Liver (tissue), 8 donors: ENCODE measurements at regions not wholly inside any gene's neighbourhood (a gene's known extent, or its start where the extent isn't known, plus 50 kb on each side); places are given as distances from the start of the nearest gene placed in this dataset.

Experiments
- DNase-seq: peaks from one replicate; pipeline ENCODE4 v3.0.0-alpha.2; 2017; ENCODE audit warnings: low spot score
- H3K27ac ChIP-seq, 2 donors: one replicate each; pipeline ENCODE4 v1.7.0; 2013; ENCODE audit warnings: inconsistent platforms in 2 of 2, low read length in 2 of 2, control low read depth in 1 of 2, low read depth in 1 of 2, mild to moderate bottlenecking in 1 of 2
- H3K27me3 ChIP-seq, 4 donors: one replicate each; pipeline versions ENCODE4 v1.6.1 to v1.7.0; 2013; ENCODE audit warnings: low read length in 3 of 4, inconsistent platforms in 1 of 4, mild to moderate bottlenecking in 1 of 4, moderate library complexity in 1 of 4; ENCODE audit not compliant: control insufficient read depth in 4 of 4, insufficient read depth in 4 of 4
- H3K36me3 ChIP-seq, 4 donors: one replicate each; pipeline versions ENCODE4 v1.6.1 to v1.7.0; 2013; ENCODE audit warnings: low read length in 3 of 4, mild to moderate bottlenecking in 3 of 4, low read depth in 1 of 4, moderate library complexity in 1 of 4; ENCODE audit not compliant: control insufficient read depth in 4 of 4, insufficient read depth in 3 of 4
- H3K4me1 ChIP-seq, 4 donors: one replicate each; pipeline versions ENCODE4 v1.6.1 to v1.7.0; 2013; ENCODE audit warnings: low read length in 3 of 4, mild to moderate bottlenecking in 3 of 4, moderate library complexity in 1 of 4; ENCODE audit not compliant: control insufficient read depth in 4 of 4, insufficient read depth in 4 of 4
- H3K4me3 ChIP-seq, 3 donors: one replicate each; pipeline versions ENCODE4 v1.6.1 to v1.7.0; 2013; ENCODE audit warnings: low read length in 3 of 3, control low read depth in 1 of 3, low read depth in 1 of 3, mild to moderate bottlenecking in 1 of 3
- H3K9ac ChIP-seq, 2 donors: one replicate each; pipeline ENCODE4 v1.7.0; 2013; ENCODE audit warnings: low read length in 2 of 2, mild to moderate bottlenecking in 2 of 2, moderate library complexity in 2 of 2, control low read depth in 1 of 2, low read depth in 1 of 2
- H3K9me3 ChIP-seq, 4 donors: one replicate each; pipeline versions ENCODE4 v1.6.1 to v1.7.0; 2013; ENCODE audit warnings: low read length in 3 of 4; ENCODE audit not compliant: control insufficient read depth in 4 of 4
- EGR1 ChIP-seq, 2 donors: IDR thresholded peaks; 2 replicates each; pipeline ENCODE4 v1.6.1; 2016 to 2018; ENCODE audit warnings: antibody characterized with exemption in 2 of 2, low read depth in 2 of 2
- FOXA1 ChIP-seq: IDR thresholded peaks from 2 replicates; pipeline ENCODE4 v1.6.1; 2016; ENCODE audit warnings: antibody characterized with exemption
- FOXA2 ChIP-seq: IDR thresholded peaks from 2 replicates; pipeline ENCODE4 v1.6.1; 2016; ENCODE audit warnings: antibody characterized with exemption
- GABPA ChIP-seq, 2 donors: IDR thresholded peaks in 1 of 2; conservative IDR thresholded peaks in 1 of 2; 2 replicates each; pipeline ENCODE4 v1.6.1; 2016; ENCODE audit warnings: antibody characterized with exemption in 2 of 2, mild to moderate bottlenecking in 1 of 2, moderate library complexity in 1 of 2
- HNF4A ChIP-seq, 2 donors: conservative IDR thresholded peaks; 2 replicates each; pipeline ENCODE4 v1.6.1; 2016; ENCODE audit warnings: antibody characterized with exemption in 2 of 2, mild to moderate bottlenecking in 2 of 2
- HNF4G ChIP-seq: IDR thresholded peaks from 2 replicates; pipeline ENCODE4 v1.6.1; 2016; ENCODE audit warnings: antibody characterized with exemption
- JUND ChIP-seq, 2 donors: IDR thresholded peaks; 2 replicates each; pipeline ENCODE4 v1.6.1; 2016; ENCODE audit warnings: antibody characterized with exemption in 2 of 2
- NR2F2 ChIP-seq: IDR thresholded peaks from 2 replicates; pipeline ENCODE4 v1.6.1; 2016; ENCODE audit warnings: antibody characterized with exemption
- RAD21 ChIP-seq, 2 donors: IDR thresholded peaks; 2 replicates each; pipeline ENCODE4 v1.6.1; 2016; ENCODE audit warnings: antibody characterized with exemption in 2 of 2, mild to moderate bottlenecking in 2 of 2
- RXRA ChIP-seq, 2 donors: IDR thresholded peaks; 2 replicates each; pipeline ENCODE4 v1.6.1; 2017 to 2018; ENCODE audit warnings: antibody characterized with exemption in 2 of 2, mild to moderate bottlenecking in 1 of 2
- SP1 ChIP-seq: IDR thresholded peaks from 2 replicates; pipeline ENCODE4 v1.6.1; 2018; ENCODE audit warnings: antibody characterized with exemption, mild to moderate bottlenecking
- TAF1 ChIP-seq: conservative IDR thresholded peaks from 2 replicates; pipeline ENCODE4 v1.6.1; 2016; ENCODE audit warnings: antibody characterized with exemption, mild to moderate bottlenecking
- YY1 ChIP-seq: IDR thresholded peaks from 2 replicates; pipeline ENCODE4 v1.6.1; 2016; ENCODE audit warnings: antibody characterized with exemption, mild to moderate bottlenecking
- WGBS: extraction: QIAGEN DNeasy Blood & Tissue Kit; methylation state at CpG from one replicate; pipeline ENCODE4 v1.1.7; 2013; 5-methylcytosine and 5-hydroxymethylcytosine counted together
- TF ChIP-seq, protein P1 (sequence below): IDR thresholded peaks from 2 replicates; pipeline ENCODE4 v1.6.1; 2016; ENCODE audit warnings: antibody characterized with exemption, mild to moderate bottlenecking
- TF ChIP-seq, protein P2 (sequence below): IDR thresholded peaks from 2 replicates; pipeline ENCODE4 v1.6.1; 2016; ENCODE audit warnings: antibody characterized with exemption
- TF ChIP-seq, protein P3 (sequence below): fragments of 150-350 bp; IDR thresholded peaks from 2 replicates; pipeline ENCODE4 v1.5.1; 2017; ENCODE audit warnings: improper control_type of control experiment, low read depth, low read length; ENCODE audit not compliant: missing input control
- TF ChIP-seq, protein P4 (sequence below): IDR thresholded peaks from 2 replicates; pipeline ENCODE4 v1.6.1; 2016; ENCODE audit warnings: antibody characterized with exemption
- TF ChIP-seq, protein P5 (sequence below): IDR thresholded peaks from 2 replicates; pipeline ENCODE4 v1.6.1; 2016; ENCODE audit warnings: antibody characterized with exemption
- donor health status: healthy.
- donor health status: healthy.
- donor health status: healthy.
- donor health status: healthy.
- donor health status: healthy.

DNA sequence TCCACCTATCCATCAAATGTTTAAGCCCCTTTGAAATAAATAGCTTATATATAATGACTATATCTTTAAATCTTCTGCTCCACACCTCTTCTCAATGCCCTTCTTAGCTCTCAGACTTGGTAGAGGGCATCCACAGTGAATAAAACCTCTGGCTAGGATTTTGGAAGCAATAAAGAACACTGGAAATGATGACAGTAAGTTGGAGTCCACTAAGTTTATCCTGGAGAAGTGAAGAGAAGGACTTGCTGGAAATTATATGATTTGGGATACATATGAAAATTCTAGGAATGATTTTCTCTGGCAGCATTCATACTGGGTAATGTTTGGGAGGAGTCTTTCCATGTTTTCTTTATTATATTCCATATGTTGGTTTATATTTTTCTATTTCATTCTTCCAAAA lies 133.5 kb upstream of the KL start:
- H3K36me3 ChIP-seq, result no peaks in the 10 kb centered on the region
- DNase-seq, result no peak
- H3K27ac ChIP-seq, result no peak overlapping the region
- H3K27me3 ChIP-seq, result no peaks in the 10 kb centered on the region
- no peaks in the 10 kb centered on the region for H3K4me1 ChIP-seq
- no peak overlapping the region for H3K9ac ChIP-seq
- no peak overlapping the region for H3K4me3 ChIP-seq
- TF ChIP-seq RAD21 (IDR thresholded peaks at IDR 0.05) (no peak), YY1 (no peak), EGR1 (IDR thresholded peaks at IDR 0.05; ENCODE audit: low read depth in 2 of 2) (no peak), FOXA2 (no peak), NR2F2 (no peak), HNF4G (no peak), JUND (IDR thresholded peaks at IDR 0.05) (no peak), FOXA1 (no peak), RXRA (IDR thresholded peaks at IDR 0.05) (no peak), HNF4A (conservative IDR thresholded peaks at IDR 0.05) (no peak), SP1 (no peak), GABPA (IDR thresholded peaks at IDR 0.05 in 1 of 2, conservative IDR thresholded peaks at IDR 0.05 in 1 of 2) (no peak), TAF1 (no peak)
- TF ChIP-seq, protein P1, sequence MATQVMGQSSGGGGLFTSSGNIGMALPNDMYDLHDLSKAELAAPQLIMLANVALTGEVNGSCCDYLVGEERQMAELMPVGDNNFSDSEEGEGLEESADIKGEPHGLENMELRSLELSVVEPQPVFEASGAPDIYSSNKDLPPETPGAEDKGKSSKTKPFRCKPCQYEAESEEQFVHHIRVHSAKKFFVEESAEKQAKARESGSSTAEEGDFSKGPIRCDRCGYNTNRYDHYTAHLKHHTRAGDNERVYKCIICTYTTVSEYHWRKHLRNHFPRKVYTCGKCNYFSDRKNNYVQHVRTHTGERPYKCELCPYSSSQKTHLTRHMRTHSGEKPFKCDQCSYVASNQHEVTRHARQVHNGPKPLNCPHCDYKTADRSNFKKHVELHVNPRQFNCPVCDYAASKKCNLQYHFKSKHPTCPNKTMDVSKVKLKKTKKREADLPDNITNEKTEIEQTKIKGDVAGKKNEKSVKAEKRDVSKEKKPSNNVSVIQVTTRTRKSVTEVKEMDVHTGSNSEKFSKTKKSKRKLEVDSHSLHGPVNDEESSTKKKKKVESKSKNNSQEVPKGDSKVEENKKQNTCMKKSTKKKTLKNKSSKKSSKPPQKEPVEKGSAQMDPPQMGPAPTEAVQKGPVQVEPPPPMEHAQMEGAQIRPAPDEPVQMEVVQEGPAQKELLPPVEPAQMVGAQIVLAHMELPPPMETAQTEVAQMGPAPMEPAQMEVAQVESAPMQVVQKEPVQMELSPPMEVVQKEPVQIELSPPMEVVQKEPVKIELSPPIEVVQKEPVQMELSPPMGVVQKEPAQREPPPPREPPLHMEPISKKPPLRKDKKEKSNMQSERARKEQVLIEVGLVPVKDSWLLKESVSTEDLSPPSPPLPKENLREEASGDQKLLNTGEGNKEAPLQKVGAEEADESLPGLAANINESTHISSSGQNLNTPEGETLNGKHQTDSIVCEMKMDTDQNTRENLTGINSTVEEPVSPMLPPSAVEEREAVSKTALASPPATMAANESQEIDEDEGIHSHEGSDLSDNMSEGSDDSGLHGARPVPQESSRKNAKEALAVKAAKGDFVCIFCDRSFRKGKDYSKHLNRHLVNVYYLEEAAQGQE, result no peak
- TF ChIP-seq, protein P2, sequence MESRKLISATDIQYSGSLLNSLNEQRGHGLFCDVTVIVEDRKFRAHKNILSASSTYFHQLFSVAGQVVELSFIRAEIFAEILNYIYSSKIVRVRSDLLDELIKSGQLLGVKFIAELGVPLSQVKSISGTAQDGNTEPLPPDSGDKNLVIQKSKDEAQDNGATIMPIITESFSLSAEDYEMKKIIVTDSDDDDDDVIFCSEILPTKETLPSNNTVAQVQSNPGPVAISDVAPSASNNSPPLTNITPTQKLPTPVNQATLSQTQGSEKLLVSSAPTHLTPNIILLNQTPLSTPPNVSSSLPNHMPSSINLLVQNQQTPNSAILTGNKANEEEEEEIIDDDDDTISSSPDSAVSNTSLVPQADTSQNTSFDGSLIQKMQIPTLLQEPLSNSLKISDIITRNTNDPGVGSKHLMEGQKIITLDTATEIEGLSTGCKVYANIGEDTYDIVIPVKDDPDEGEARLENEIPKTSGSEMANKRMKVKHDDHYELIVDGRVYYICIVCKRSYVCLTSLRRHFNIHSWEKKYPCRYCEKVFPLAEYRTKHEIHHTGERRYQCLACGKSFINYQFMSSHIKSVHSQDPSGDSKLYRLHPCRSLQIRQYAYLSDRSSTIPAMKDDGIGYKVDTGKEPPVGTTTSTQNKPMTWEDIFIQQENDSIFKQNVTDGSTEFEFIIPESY, result no peak
- TF ChIP-seq, protein P3, sequence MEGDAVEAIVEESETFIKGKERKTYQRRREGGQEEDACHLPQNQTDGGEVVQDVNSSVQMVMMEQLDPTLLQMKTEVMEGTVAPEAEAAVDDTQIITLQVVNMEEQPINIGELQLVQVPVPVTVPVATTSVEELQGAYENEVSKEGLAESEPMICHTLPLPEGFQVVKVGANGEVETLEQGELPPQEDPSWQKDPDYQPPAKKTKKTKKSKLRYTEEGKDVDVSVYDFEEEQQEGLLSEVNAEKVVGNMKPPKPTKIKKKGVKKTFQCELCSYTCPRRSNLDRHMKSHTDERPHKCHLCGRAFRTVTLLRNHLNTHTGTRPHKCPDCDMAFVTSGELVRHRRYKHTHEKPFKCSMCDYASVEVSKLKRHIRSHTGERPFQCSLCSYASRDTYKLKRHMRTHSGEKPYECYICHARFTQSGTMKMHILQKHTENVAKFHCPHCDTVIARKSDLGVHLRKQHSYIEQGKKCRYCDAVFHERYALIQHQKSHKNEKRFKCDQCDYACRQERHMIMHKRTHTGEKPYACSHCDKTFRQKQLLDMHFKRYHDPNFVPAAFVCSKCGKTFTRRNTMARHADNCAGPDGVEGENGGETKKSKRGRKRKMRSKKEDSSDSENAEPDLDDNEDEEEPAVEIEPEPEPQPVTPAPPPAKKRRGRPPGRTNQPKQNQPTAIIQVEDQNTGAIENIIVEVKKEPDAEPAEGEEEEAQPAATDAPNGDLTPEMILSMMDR, result no peak
- TF ChIP-seq, protein P4, sequence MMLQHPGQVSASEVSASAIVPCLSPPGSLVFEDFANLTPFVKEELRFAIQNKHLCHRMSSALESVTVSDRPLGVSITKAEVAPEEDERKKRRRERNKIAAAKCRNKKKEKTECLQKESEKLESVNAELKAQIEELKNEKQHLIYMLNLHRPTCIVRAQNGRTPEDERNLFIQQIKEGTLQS, result no peak
- TF ChIP-seq, protein P5, sequence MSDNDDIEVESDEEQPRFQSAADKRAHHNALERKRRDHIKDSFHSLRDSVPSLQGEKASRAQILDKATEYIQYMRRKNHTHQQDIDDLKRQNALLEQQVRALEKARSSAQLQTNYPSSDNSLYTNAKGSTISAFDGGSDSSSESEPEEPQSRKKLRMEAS, result no peak
- peaks cover 1 to 2% (median 2%) of the 10 kb centered on the region in 4 donors for H3K9me3 ChIP-seq

DNA sequence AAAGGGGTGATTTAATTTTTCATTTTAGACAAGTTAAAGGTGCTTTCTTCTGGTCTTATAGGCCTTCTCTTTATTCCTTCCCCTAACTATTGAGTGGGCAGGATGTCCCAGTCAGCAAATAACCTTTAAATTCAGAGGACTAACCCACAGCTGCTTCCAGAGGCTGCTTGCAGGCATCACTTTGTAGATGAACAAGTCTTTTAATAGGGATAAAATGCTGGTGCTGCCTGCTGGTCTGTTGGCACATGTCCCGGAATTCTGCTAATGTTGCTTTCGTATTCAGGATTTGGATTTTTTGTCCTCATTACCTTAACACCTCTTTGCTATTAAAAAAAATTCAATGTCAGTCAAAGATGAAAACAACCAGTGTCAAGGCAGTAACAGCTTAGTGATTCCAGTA lies 132.7 kb upstream of the KL start:
- TF ChIP-seq, protein P3, result no peak
- TF ChIP-seq GABPA (IDR thresholded peaks at IDR 0.05 in 1 of 2, conservative IDR thresholded peaks at IDR 0.05 in 1 of 2) (no peak), EGR1 (IDR thresholded peaks at IDR 0.05; ENCODE audit: low read depth in 2 of 2) (no peak), FOXA1 (no peak), TAF1 (no peak), JUND (IDR thresholded peaks at IDR 0.05) (no peak), RAD21 (IDR thresholded peaks at IDR 0.05) (no peak), HNF4A (conservative IDR thresholded peaks at IDR 0.05) (no peak)
- TF ChIP-seq, protein P4, result no peak
- TF ChIP-seq, protein P1, result no peak
- no peak for DNase-seq
- H3K27me3 ChIP-seq, result no peaks in the 10 kb centered on the region
- no peak overlapping the region for H3K4me3 ChIP-seq
- no peaks in the 10 kb centered on the region for H3K36me3 ChIP-seq
- no peak overlapping the region for H3K9ac ChIP-seq
- no peak overlapping the region for H3K27ac ChIP-seq
- no peaks in the 10 kb centered on the region for H3K4me1 ChIP-seq
- 67% methylated on average over 2 of the region's 2 CpGs for WGBS
- H3K9me3 ChIP-seq, result peaks cover 2 to 6% (median 4%) of the 10 kb centered on the region in 4 donors
